ENCODE measurements at regions not wholly inside any gene's neighbourhood (a gene's known extent, or its start where the extent isn't known, plus 50 kb on each side); places are given as distances from the start of the nearest gene placed in this dataset.

DNA sequence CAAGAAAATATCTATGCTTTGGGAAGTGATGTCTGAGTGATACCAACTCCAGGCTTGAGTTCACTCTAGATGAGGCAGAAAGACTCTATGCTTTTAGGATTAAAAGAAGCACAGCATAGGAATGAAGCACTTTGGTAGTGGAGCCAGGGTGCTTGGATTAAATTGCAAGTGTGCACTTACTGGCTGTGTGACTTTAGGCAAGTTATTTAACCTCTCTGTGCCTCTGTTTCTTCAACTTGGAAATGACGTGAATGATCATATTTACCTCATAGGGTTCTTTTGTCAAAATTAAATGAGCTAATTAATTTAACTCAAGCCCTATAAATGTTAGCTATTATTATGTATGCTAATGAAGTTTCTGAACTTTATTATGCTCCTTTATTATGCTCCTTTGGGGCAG lies 446.1 kb downstream of the TTLL7 start:
- CTCF ChIA-PET, result no interaction called here
- no peak overlapping the region for H3K23ac ChIP-seq (ENCODE audit: low read depth, low read length)

More for the DNA sequence above, 446.1 kb downstream of the TTLL7 start:
- no peaks in the 10 kb centered on the region for H3K9me1 ChIP-seq (ENCODE audit: insufficient read depth, low read length)
- H3K4me1 ChIP-seq (ENCODE audit: control insufficient read depth, insufficient read depth, low read length), result no peaks in the 10 kb centered on the region
- H3K9ac ChIP-seq (ENCODE audit: low read depth, low read length), result no peak overlapping the region
- H4K8ac ChIP-seq (ENCODE audit: low read depth in 2 of 2, low read length in 2 of 2), result no peak overlapping the region
- no peak overlapping the region for H3K14ac ChIP-seq (replicated peaks; ENCODE audit: low read depth, low read length)
- BruUV-seq (replicated peaks), result no TSS peak
- H2BK20ac ChIP-seq (ENCODE audit: low read depth, low read length), result no peak overlapping the region
- no peak overlapping the region for H2AFZ ChIP-seq (replicated peaks; ENCODE audit: low read length, poor library complexity)
- no peak for ATAC-seq (ENCODE audit: low read depth)
- in situ Hi-C loops (cut with MboI; ENCODE audit: low sequenced_read_pairs) (no loop called here), dilution Hi-C loops (cut with HindIII; ENCODE audit: low sequenced_read_pairs, unreplicated experiment) (no loop called here), intact Hi-C loops (cut with micrococcal nuclease) (no loop called here)
- H3K4ac ChIP-seq (ENCODE audit: low read depth, low read length), result no peak overlapping the region
- no peak overlapping the region for H4K91ac ChIP-seq (ENCODE audit: insufficient read depth, low read depth, low read length)
- H3K27me3 ChIP-seq (ENCODE audit: control insufficient read depth, insufficient read depth, low read length), result no peaks in the 10 kb centered on the region
- H4K20me1 ChIP-seq (ENCODE audit: insufficient read depth, low read length), result no peaks in the 10 kb centered on the region
- H4K5ac ChIP-seq (ENCODE audit: low read depth, low read length), result no peak overlapping the region
- H2BK120ac ChIP-seq (ENCODE audit: low read depth, low read length), result no peak overlapping the region
- no CpG with 5 or more reads among the region's 1 CpG for WGBS, 2 experiments (ENCODE audit: extremely low coverage in 2 of 2, insufficient read length in 1 of 2)
- POLR2A ChIA-PET (ENCODE audit: unreplicated experiment), result no interaction called here
- TF ChIP-seq MAFK (IDR thresholded peaks at IDR 0.05; ENCODE audit: low read depth, low read length) (no peak), FOS (IDR thresholded peaks at IDR 0.05; ENCODE audit: low read depth, low read length) (no peak), NFE2L2 (IDR thresholded peaks at IDR 0.05; ENCODE audit: low read depth, low read length) (no peak), MXI1 (IDR thresholded peaks at IDR 0.05; ENCODE audit: borderline replicate concordance, low read depth, low read length) (no peak), MAZ (IDR thresholded peaks at IDR 0.05; ENCODE audit: borderline replicate concordance, low read depth, low read length) (no peak), RCOR1 (IDR thresholded peaks at IDR 0.05; ENCODE audit: insufficient replicate concordance, low read length) (no peak), SMC3 (IDR thresholded peaks at IDR 0.05; ENCODE audit: low read depth, low read length) (no peak), CHD1 (IDR thresholded peaks at IDR 0.05; ENCODE audit: low read depth, low read length) (no peak), BHLHE40 (IDR thresholded peaks at IDR 0.05; ENCODE audit: low read depth, low read length) (no peak), POLR2A (IDR thresholded peaks at IDR 0.05; ENCODE audit: low read depth, low read length) (no peak), RAD21 (IDR thresholded peaks at IDR 0.05; ENCODE audit: low read length) (no peak), RFX5 (IDR thresholded peaks at IDR 0.05; ENCODE audit: low read depth, low read length) (no peak)
- TF ChIP-seq, protein P1, sequence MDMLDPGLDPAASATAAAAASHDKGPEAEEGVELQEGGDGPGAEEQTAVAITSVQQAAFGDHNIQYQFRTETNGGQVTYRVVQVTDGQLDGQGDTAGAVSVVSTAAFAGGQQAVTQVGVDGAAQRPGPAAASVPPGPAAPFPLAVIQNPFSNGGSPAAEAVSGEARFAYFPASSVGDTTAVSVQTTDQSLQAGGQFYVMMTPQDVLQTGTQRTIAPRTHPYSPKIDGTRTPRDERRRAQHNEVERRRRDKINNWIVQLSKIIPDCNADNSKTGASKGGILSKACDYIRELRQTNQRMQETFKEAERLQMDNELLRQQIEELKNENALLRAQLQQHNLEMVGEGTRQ (IDR thresholded peaks at IDR 0.05; ENCODE audit: low read depth, low read length), result no peak
- TF ChIP-seq, protein P2, sequence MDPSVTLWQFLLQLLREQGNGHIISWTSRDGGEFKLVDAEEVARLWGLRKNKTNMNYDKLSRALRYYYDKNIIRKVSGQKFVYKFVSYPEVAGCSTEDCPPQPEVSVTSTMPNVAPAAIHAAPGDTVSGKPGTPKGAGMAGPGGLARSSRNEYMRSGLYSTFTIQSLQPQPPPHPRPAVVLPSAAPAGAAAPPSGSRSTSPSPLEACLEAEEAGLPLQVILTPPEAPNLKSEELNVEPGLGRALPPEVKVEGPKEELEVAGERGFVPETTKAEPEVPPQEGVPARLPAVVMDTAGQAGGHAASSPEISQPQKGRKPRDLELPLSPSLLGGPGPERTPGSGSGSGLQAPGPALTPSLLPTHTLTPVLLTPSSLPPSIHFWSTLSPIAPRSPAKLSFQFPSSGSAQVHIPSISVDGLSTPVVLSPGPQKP (IDR thresholded peaks at IDR 0.05; ENCODE audit: borderline replicate concordance, low read depth, low read length), result no peak
- no peak overlapping the region for H3K56ac ChIP-seq (ENCODE audit: extremely low read depth, insufficient read depth, low read length)
- no peak overlapping the region for H3K18ac ChIP-seq (ENCODE audit: low read depth, low read length)
- H2AK9ac ChIP-seq (replicated peaks; ENCODE audit: low read depth, low read length, poor library complexity), result no peak overlapping the region
- H2BK15ac ChIP-seq (ENCODE audit: low read depth, low read length), result no peak overlapping the region
- no peak overlapping the region for H2AK5ac ChIP-seq (ENCODE audit: low read depth, low read length)
- no peaks in the 10 kb centered on the region for H3K36me3 ChIP-seq (ENCODE audit: control insufficient read depth, insufficient read depth, low read length)
- H3K27ac ChIP-seq (ENCODE audit: insufficient read depth, low read length), result no peak overlapping the region
- H3K9me3 ChIP-seq (ENCODE audit: control insufficient read depth, insufficient read depth, low read length), result no peaks in the 10 kb centered on the region
- H2BK5ac ChIP-seq (ENCODE audit: low read depth, low read length, poor library complexity, severe bottlenecking), result no peak overlapping the region
- H3K4me2 ChIP-seq (ENCODE audit: low read depth, low read length), result no peak overlapping the region
- DNase-seq, result no peak
- H3K79me1 ChIP-seq (ENCODE audit: low read depth in 1 of 2, low read length in 2 of 2), result no peaks in the 10 kb centered on the region
- no peak overlapping the region for H3K4me3 ChIP-seq (ENCODE audit: insufficient read depth, low read depth, low read length)
